ENCODE measurements at regions not wholly inside any gene's neighbourhood (a gene's known extent, or its start where the extent isn't known, plus 50 kb on each side); places are given as distances from the start of the nearest gene placed in this dataset.
A peak's percentile ranks its signal among the peaks of the same experiment; 100 is the strongest.

GRCh38 chr6:25041485-25042035 lies 105.8 kb upstream of the RIPOR2 start:
- no peak for DNase-seq

- no peak for DNase-seq
Observed at GRCh38 chr6:25042036-25042521, 106.3 kb upstream of the RIPOR2 start.

GRCh38 chr6:25042536-25042935 lies 106.8 kb upstream of the RIPOR2 start:
- no peak for DNase-seq

GRCh38 chr6:25042984-25043725 lies 107.4 kb upstream of the RIPOR2 start:
- DNase-seq, result no peak

GRCh38 chr6:25043892-25044291 lies 108.1 kb upstream of the RIPOR2 start:
- no peak for DNase-seq

GRCh38 chr6:25046942-25047341 lies 111.2 kb upstream of the RIPOR2 start:
- no peak for DNase-seq

- DNase-seq, result peak in 1 of 2 experiments; percentile 2
Observed at GRCh38 chr6:25050356-25050755, 114.6 kb upstream of the RIPOR2 start.

- DNase-seq, result no peak
Observed at GRCh38 chr6:25051083-25051482, 115.3 kb upstream of the RIPOR2 start.

- DNase-seq, result no peak
Observed at GRCh38 chr6:25052181-25052580, 116.4 kb upstream of the RIPOR2 start.

GRCh38 chr6:25053875-25054371 lies 118.2 kb upstream of the RIPOR2 start:
- DNase-seq, result no peak

GRCh38 chr6:25054469-25054868 lies 118.7 kb upstream of the RIPOR2 start:
- no peak for DNase-seq

- no peak for DNase-seq
Observed at GRCh38 chr6:25056130-25056529, 120.4 kb upstream of the RIPOR2 start.

GRCh38 chr6:25057111-25057905 lies 121.5 kb upstream of the RIPOR2 start:
- no peak for DNase-seq

- no peak for DNase-seq
Observed at GRCh38 chr6:25058441-25058840, 122.7 kb upstream of the RIPOR2 start.

GRCh38 chr6:25058941-25059340 lies 123.2 kb upstream of the RIPOR2 start:
- no peak for DNase-seq

- DNase-seq, result no peak
Observed at GRCh38 chr6:25060522-25060921, 124.8 kb upstream of the RIPOR2 start.

- DNase-seq, result no peak
Observed at GRCh38 chr6:25061289-25061936, 125.7 kb upstream of the RIPOR2 start.

GRCh38 chr6:25062070-25062811 lies 126.5 kb upstream of the RIPOR2 start:
- DNase-seq, result no peak

GRCh38 chr6:25064006-25064405 lies 128.2 kb upstream of the RIPOR2 start:
- DNase-seq, result no peak

GRCh38 chr6:25065666-25066065 lies 129.9 kb upstream of the RIPOR2 start:
- no peak for DNase-seq

GRCh38 chr6:25066593-25066992 lies 130.8 kb upstream of the RIPOR2 start:
- no peak for DNase-seq

GRCh38 chr6:25068866-25069265 lies 133.1 kb upstream of the RIPOR2 start:
- DNase-seq, result no peak

All from NCI-H446 (cell line).